ENCODE measurements at regions not wholly inside any gene's neighbourhood (a gene's known extent, or its start where the extent isn't known, plus 50 kb on each side); places are given as distances from the start of the nearest gene placed in this dataset.

DNA sequence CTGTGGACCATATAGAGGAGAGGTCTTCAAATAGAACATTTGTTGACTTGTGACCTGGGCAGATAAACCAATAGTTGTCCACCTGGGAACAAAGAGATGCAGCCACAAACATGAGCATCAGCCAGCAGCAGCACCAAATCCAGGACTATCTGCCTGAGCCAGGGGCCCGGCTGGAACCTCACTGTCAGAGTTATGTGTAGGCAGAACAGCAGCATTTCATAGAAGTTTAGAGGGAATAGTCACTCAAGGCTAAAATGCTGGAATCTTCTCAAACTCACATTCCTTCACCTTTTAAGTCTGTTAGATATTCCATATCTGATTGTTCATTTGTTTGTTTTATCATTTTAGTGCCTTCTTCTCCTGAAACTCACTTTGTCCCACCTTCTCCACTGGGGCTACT, 72.2 kb upstream of the IL6 start:
- no peaks in the 10 kb centered on the region for H3K36me3 ChIP-seq (ENCODE audit: control insufficient read depth, insufficient read depth, low read length)
- ChIA-PET POLR2A (no interaction called here), CTCF (no interaction called here)
- no TSS peak for BruUV-seq (replicated peaks)
- H3K27ac ChIP-seq (ENCODE audit: low read length) = no peak overlapping the region
- no peaks in the 10 kb centered on the region; the same call in 1 of the 2 replicates for H3K9me3 ChIP-seq (ENCODE audit: control insufficient read depth, insufficient read depth, low read depth, low read length)
- in situ Hi-C loops (cut with HindIII; ENCODE audit: low pct_unique_long_range_greater_than_20kb, low sequenced_read_pairs) = no loop called here
- DNase-seq (ENCODE audit: low read depth, low spot score) = no peak
- no peaks in the 10 kb centered on the region for H3K4me1 ChIP-seq (ENCODE audit: control insufficient read depth, insufficient read depth, low read length)
- no peak for ATAC-seq
- TF ChIP-seq SIN3A (IDR thresholded peaks at IDR 0.05; ENCODE audit: borderline replicate concordance, insufficient read depth, low read depth, low read length) (no peak), POLR2AphosphoS5 (IDR thresholded peaks at IDR 0.05; ENCODE audit: low read depth, low read length) (no peak), TCF7L2 (IDR thresholded peaks at IDR 0.05; ENCODE audit: low read depth, low read length) (no peak)
- TF ChIP-seq, protein P1, sequence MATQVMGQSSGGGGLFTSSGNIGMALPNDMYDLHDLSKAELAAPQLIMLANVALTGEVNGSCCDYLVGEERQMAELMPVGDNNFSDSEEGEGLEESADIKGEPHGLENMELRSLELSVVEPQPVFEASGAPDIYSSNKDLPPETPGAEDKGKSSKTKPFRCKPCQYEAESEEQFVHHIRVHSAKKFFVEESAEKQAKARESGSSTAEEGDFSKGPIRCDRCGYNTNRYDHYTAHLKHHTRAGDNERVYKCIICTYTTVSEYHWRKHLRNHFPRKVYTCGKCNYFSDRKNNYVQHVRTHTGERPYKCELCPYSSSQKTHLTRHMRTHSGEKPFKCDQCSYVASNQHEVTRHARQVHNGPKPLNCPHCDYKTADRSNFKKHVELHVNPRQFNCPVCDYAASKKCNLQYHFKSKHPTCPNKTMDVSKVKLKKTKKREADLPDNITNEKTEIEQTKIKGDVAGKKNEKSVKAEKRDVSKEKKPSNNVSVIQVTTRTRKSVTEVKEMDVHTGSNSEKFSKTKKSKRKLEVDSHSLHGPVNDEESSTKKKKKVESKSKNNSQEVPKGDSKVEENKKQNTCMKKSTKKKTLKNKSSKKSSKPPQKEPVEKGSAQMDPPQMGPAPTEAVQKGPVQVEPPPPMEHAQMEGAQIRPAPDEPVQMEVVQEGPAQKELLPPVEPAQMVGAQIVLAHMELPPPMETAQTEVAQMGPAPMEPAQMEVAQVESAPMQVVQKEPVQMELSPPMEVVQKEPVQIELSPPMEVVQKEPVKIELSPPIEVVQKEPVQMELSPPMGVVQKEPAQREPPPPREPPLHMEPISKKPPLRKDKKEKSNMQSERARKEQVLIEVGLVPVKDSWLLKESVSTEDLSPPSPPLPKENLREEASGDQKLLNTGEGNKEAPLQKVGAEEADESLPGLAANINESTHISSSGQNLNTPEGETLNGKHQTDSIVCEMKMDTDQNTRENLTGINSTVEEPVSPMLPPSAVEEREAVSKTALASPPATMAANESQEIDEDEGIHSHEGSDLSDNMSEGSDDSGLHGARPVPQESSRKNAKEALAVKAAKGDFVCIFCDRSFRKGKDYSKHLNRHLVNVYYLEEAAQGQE (IDR thresholded peaks at IDR 0.05; ENCODE audit: insufficient read depth in 1 of 2, low read depth in 2 of 2, low read length in 1 of 2) = no peak
- TF ChIP-seq, protein P2, sequence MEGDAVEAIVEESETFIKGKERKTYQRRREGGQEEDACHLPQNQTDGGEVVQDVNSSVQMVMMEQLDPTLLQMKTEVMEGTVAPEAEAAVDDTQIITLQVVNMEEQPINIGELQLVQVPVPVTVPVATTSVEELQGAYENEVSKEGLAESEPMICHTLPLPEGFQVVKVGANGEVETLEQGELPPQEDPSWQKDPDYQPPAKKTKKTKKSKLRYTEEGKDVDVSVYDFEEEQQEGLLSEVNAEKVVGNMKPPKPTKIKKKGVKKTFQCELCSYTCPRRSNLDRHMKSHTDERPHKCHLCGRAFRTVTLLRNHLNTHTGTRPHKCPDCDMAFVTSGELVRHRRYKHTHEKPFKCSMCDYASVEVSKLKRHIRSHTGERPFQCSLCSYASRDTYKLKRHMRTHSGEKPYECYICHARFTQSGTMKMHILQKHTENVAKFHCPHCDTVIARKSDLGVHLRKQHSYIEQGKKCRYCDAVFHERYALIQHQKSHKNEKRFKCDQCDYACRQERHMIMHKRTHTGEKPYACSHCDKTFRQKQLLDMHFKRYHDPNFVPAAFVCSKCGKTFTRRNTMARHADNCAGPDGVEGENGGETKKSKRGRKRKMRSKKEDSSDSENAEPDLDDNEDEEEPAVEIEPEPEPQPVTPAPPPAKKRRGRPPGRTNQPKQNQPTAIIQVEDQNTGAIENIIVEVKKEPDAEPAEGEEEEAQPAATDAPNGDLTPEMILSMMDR (IDR thresholded peaks at IDR 0.05) = no peak
- no peak overlapping the region for H3K4me3 ChIP-seq (ENCODE audit: low read depth in 2 of 2, low read length in 2 of 2)
- intact Hi-C loops (cut with micrococcal nuclease; ENCODE audit: unreplicated experiment) = no loop called here
- H3K27me3 ChIP-seq (ENCODE audit: control insufficient read depth, insufficient read depth, low read length) = no peaks in the 10 kb centered on the region

DNA sequence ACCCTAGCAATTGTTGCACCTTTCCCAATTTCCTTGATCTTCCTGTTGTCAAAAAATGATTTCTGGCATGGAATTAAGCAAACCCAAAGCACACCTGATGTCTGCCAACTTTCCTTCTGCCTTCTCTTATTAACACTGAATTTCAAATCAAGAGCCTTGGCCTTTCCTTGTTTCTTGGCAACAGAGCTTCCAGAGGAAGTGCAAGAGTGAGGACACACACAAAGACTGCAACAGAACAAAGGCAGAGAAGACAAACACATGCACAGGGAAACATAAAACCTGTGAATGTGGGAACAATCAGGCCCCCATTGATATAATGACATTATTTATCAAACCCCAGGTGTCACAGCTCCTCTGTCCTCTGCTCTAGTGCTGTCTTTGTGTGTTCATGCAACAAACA, 73.0 kb upstream of the IL6 start:
- H3K9me3 ChIP-seq (ENCODE audit: control insufficient read depth, insufficient read depth, low read depth, low read length) = no peaks in the 10 kb centered on the region; the same call in 1 of the 2 replicates
- ATAC-seq = no peak
- no peaks in the 10 kb centered on the region for H3K36me3 ChIP-seq (ENCODE audit: control insufficient read depth, insufficient read depth, low read length)
- H3K27me3 ChIP-seq (ENCODE audit: control insufficient read depth, insufficient read depth, low read length) = no peaks in the 10 kb centered on the region
- intact Hi-C loops (cut with micrococcal nuclease; ENCODE audit: unreplicated experiment) = no loop called here
- no peak overlapping the region for H3K4me3 ChIP-seq (ENCODE audit: low read depth in 2 of 2, low read length in 2 of 2)
- no peak for DNase-seq (ENCODE audit: low read depth, low spot score)
- ChIA-PET CTCF (interaction anchor here (0.6 kb wide), 1 partner anchor 117 kb away, joined by 3 read pairs; no protein-coding TSS in a partner anchor), POLR2A (no interaction called here)
- TF ChIP-seq POLR2AphosphoS5 (IDR thresholded peaks at IDR 0.05; ENCODE audit: low read depth, low read length) (no peak), SIN3A (IDR thresholded peaks at IDR 0.05; ENCODE audit: borderline replicate concordance, insufficient read depth, low read depth, low read length) (no peak), TCF7L2 (IDR thresholded peaks at IDR 0.05; ENCODE audit: low read depth, low read length) (no peak)
- TF ChIP-seq, protein P1 (IDR thresholded peaks at IDR 0.05; ENCODE audit: insufficient read depth in 1 of 2, low read depth in 2 of 2, low read length in 1 of 2) = no peak
- TF ChIP-seq, protein P2 (IDR thresholded peaks at IDR 0.05) = no peak
- no TSS peak for BruUV-seq (replicated peaks)
- no peak overlapping the region for H3K27ac ChIP-seq (ENCODE audit: low read length)
- H3K4me1 ChIP-seq (ENCODE audit: control insufficient read depth, insufficient read depth, low read length) = no peaks in the 10 kb centered on the region
- in situ Hi-C loops (cut with HindIII; ENCODE audit: low pct_unique_long_range_greater_than_20kb, low sequenced_read_pairs) = no loop called here
